ENCODE measurements at regions not wholly inside any gene's neighbourhood (a gene's known extent, or its start where the extent isn't known, plus 50 kb on each side); places are given as distances from the start of the nearest gene placed in this dataset.

DNA sequence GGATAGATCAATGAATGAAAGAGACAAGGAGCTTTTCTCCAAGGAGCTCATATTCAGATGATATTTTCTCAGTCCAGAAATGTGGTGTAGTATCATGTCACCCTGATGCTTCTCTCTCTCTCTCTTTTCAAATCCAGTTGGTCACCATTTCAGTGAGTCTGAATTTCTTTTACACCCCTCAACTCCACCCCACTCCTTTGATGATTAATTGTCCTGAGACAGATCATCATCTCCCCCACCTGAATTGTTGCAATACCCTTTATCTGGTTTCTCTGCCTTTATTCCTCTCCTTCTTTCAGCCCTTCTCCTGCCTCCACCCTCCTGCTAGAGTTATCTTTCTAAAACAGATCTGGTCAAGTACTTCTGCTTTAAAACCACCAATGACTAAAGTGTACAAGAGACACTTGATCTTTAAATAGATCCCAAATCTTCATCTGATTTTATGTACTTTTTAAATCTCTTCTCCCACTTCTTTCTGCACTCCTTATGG lies 299.8 kb downstream of the KLF5 start:
- TF ChIP-seq, protein P1, sequence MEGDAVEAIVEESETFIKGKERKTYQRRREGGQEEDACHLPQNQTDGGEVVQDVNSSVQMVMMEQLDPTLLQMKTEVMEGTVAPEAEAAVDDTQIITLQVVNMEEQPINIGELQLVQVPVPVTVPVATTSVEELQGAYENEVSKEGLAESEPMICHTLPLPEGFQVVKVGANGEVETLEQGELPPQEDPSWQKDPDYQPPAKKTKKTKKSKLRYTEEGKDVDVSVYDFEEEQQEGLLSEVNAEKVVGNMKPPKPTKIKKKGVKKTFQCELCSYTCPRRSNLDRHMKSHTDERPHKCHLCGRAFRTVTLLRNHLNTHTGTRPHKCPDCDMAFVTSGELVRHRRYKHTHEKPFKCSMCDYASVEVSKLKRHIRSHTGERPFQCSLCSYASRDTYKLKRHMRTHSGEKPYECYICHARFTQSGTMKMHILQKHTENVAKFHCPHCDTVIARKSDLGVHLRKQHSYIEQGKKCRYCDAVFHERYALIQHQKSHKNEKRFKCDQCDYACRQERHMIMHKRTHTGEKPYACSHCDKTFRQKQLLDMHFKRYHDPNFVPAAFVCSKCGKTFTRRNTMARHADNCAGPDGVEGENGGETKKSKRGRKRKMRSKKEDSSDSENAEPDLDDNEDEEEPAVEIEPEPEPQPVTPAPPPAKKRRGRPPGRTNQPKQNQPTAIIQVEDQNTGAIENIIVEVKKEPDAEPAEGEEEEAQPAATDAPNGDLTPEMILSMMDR (IDR thresholded peaks at IDR 0.05): no peak
- TF ChIP-seq POLR2A (IDR thresholded peaks at IDR 0.05): no peak
